ENCODE measurements at regions not wholly inside any gene's neighbourhood (a gene's known extent, or its start where the extent isn't known, plus 50 kb on each side); places are given as distances from the start of the nearest gene placed in this dataset.

DNA sequence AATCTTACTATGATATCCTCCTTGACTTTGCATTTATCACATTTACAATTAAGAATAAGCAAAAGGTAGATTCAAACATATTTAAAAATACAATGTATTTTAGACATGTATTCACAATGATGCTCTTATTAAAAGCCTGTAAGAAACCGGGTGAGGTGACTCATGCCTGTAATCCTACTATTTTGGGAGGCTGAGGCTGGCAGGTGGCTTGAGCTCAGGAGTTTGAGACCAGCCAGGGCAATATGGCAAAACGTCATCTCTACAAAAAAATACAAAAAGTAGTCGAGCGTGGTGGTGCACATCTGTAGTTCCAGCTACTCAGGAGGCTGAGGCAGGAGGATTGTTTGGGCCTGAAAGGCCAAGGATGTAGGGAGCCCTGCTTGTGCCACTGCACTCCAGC lies 618.4 kb downstream of the CDH18 start:
- H4K8ac ChIP-seq (ENCODE audit: low read depth in 2 of 2, low read length in 2 of 2) = no peak overlapping the region
- no CpG with 5 or more reads among the region's 4 CpGs for WGBS, 2 experiments (ENCODE audit: extremely low coverage in 2 of 2, insufficient read length in 1 of 2)
- TF ChIP-seq RFX5 (IDR thresholded peaks at IDR 0.05; ENCODE audit: low read depth, low read length) = no peak
- TF ChIP-seq NFE2L2 (IDR thresholded peaks at IDR 0.05; ENCODE audit: low read depth, low read length) = no peak

More for the DNA sequence above, 618.4 kb downstream of the CDH18 start:
- no TSS peak for BruUV-seq (replicated peaks)
- Histone ChIP-seq H3K23ac (ENCODE audit: low read depth, low read length) (no peak overlapping the region), H3K9me1 (ENCODE audit: insufficient read depth, low read length) (no peaks in the 10 kb centered on the region), H3K14ac (replicated peaks; ENCODE audit: low read depth, low read length) (no peak overlapping the region), H3K36me3 (ENCODE audit: control insufficient read depth, insufficient read depth, low read length) (no peaks in the 10 kb centered on the region), H2AK9ac (replicated peaks; ENCODE audit: low read depth, low read length, poor library complexity) (no peak overlapping the region), H2AFZ (replicated peaks; ENCODE audit: low read length, poor library complexity) (no peak overlapping the region), H3K27me3 (ENCODE audit: control insufficient read depth, insufficient read depth, low read length) (no peaks in the 10 kb centered on the region), H3K56ac (ENCODE audit: extremely low read depth, insufficient read depth, low read length) (no peak overlapping the region), H2BK120ac (ENCODE audit: low read depth, low read length) (no peak overlapping the region), H4K5ac (ENCODE audit: low read depth, low read length) (no peak overlapping the region), H4K91ac (ENCODE audit: insufficient read depth, low read depth, low read length) (no peak overlapping the region), H3K4ac (ENCODE audit: low read depth, low read length) (no peak overlapping the region), H3K9me3 (ENCODE audit: control insufficient read depth, insufficient read depth, low read length) (peaks cover 3% of the 10 kb centered on the region), H2BK5ac (ENCODE audit: low read depth, low read length, poor library complexity, severe bottlenecking) (no peak overlapping the region), H3K9ac (ENCODE audit: low read depth, low read length) (no peak overlapping the region), H2BK20ac (ENCODE audit: low read depth, low read length) (no peak overlapping the region), H3K27ac (ENCODE audit: insufficient read depth, low read length) (no peak overlapping the region), H3K18ac (ENCODE audit: low read depth, low read length) (no peak overlapping the region), H3K79me1 (ENCODE audit: low read depth in 1 of 2, low read length in 2 of 2) (no peaks in the 10 kb centered on the region), H3K4me1 (ENCODE audit: control insufficient read depth, insufficient read depth, low read length) (no peaks in the 10 kb centered on the region), H2BK15ac (ENCODE audit: low read depth, low read length) (no peak overlapping the region), H2AK5ac (ENCODE audit: low read depth, low read length) (no peak overlapping the region), H3K4me2 (ENCODE audit: low read depth, low read length) (no peak overlapping the region), H3K4me3 (ENCODE audit: insufficient read depth, low read depth, low read length) (no peak overlapping the region), H4K20me1 (ENCODE audit: insufficient read depth, low read length) (no peaks in the 10 kb centered on the region)
- ChIA-PET POLR2A (ENCODE audit: unreplicated experiment) (no interaction called here), CTCF (no interaction called here)
- DNase-seq (no peak), ATAC-seq (ENCODE audit: low read depth) (no peak)
- dilution Hi-C loops (cut with HindIII; ENCODE audit: low sequenced_read_pairs, unreplicated experiment) = no loop called here
- in situ Hi-C loops (cut with MboI; ENCODE audit: low sequenced_read_pairs) = no loop called here
- intact Hi-C loops (cut with micrococcal nuclease) = no loop called here

Measured in IMR-90 (cell line).